ENCODE measurements at regions not wholly inside any gene's neighbourhood (a gene's known extent, or its start where the extent isn't known, plus 50 kb on each side); places are given as distances from the start of the nearest gene placed in this dataset.

- DNase-seq: no peak
- 95% methylated on average over 4 of the region's 4 CpGs for WGBS (ENCODE audit: insufficient coverage)
- Histone ChIP-seq H3K27me3 (ENCODE audit: control insufficient read depth, insufficient read depth, low read length) (no peaks in the 10 kb centered on the region), H3K4me3 (ENCODE audit: low read length) (no peak overlapping the region), H3K9me3 (replicated peaks; ENCODE audit: control insufficient read depth, low read depth, low read length) (no peaks in the 10 kb centered on the region), H3K36me3 (ENCODE audit: control insufficient read depth, insufficient read depth, low read length) (no peaks in the 10 kb centered on the region), H3K27ac (ENCODE audit: low read length) (no peak overlapping the region), H3K4me1 (ENCODE audit: control insufficient read depth, insufficient read depth, low read length) (peaks cover 25% of the 10 kb centered on the region)
Measured at GRCh38 chr20:24767623-24768100, 181.4 kb upstream of the CST7 start.

- Histone ChIP-seq H3K9me3 (replicated peaks; ENCODE audit: control insufficient read depth, low read depth, low read length) (no peaks in the 10 kb centered on the region), H3K27ac (ENCODE audit: low read length) (no peak overlapping the region), H3K4me3 (ENCODE audit: low read length) (no peak overlapping the region), H3K36me3 (ENCODE audit: control insufficient read depth, insufficient read depth, low read length) (no peaks in the 10 kb centered on the region), H3K27me3 (ENCODE audit: control insufficient read depth, insufficient read depth, low read length) (no peaks in the 10 kb centered on the region), H3K4me1 (ENCODE audit: control insufficient read depth, insufficient read depth, low read length) (peaks cover 25% of the 10 kb centered on the region)
- DNase-seq: no peak
- 35% methylated on average over 2 of the region's 4 CpGs for WGBS (ENCODE audit: insufficient coverage)
Measured at GRCh38 chr20:24768201-24768636, 180.8 kb upstream of the CST7 start.

GRCh38 chr20:24768713-24769601, 180.1 kb upstream of the CST7 start:
- WGBS (ENCODE audit: insufficient coverage): 58% methylated on average over 3 of the region's 10 CpGs
- peaks cover 27% of the 10 kb centered on the region for H3K4me1 ChIP-seq (ENCODE audit: control insufficient read depth, insufficient read depth, low read length)
- DNase-seq: peak; percentile 50
- no peaks in the 10 kb centered on the region for H3K27me3 ChIP-seq (ENCODE audit: control insufficient read depth, insufficient read depth, low read length)
- no peak overlapping the region for H3K4me3 ChIP-seq (ENCODE audit: low read length)
- peak overlapping the region; percentile 47 for H3K27ac ChIP-seq (ENCODE audit: low read length)
- H3K9me3 ChIP-seq (replicated peaks; ENCODE audit: control insufficient read depth, low read depth, low read length): no peaks in the 10 kb centered on the region
- H3K36me3 ChIP-seq (ENCODE audit: control insufficient read depth, insufficient read depth, low read length): no peaks in the 10 kb centered on the region

- peaks cover 27% of the 10 kb centered on the region for H3K4me1 ChIP-seq (ENCODE audit: control insufficient read depth, insufficient read depth, low read length)
- H3K27ac ChIP-seq (ENCODE audit: low read length): no peak overlapping the region
- no peak overlapping the region for H3K4me3 ChIP-seq (ENCODE audit: low read length)
- no peaks in the 10 kb centered on the region for H3K9me3 ChIP-seq (replicated peaks; ENCODE audit: control insufficient read depth, low read depth, low read length)
- DNase-seq: no peak
- no peaks in the 10 kb centered on the region for H3K27me3 ChIP-seq (ENCODE audit: control insufficient read depth, insufficient read depth, low read length)
- WGBS (ENCODE audit: insufficient coverage): 91% methylated on average over 17 of the region's 18 CpGs
- H3K36me3 ChIP-seq (ENCODE audit: control insufficient read depth, insufficient read depth, low read length): no peaks in the 10 kb centered on the region
Measured at GRCh38 chr20:24769878-24770627, 179.0 kb upstream of the CST7 start.

GRCh38 chr20:24770628-24771541, 178.2 kb upstream of the CST7 start:
- no peak for DNase-seq
- H3K27ac ChIP-seq (ENCODE audit: low read length): no peak overlapping the region
- no peaks in the 10 kb centered on the region for H3K27me3 ChIP-seq (ENCODE audit: control insufficient read depth, insufficient read depth, low read length)

GRCh38 chr20:24771542-24772061, 177.5 kb upstream of the CST7 start:
- DNase-seq: no peak
- Histone ChIP-seq H3K4me1 (ENCODE audit: control insufficient read depth, insufficient read depth, low read length) (peaks cover 27% of the 10 kb centered on the region), H3K4me3 (ENCODE audit: low read length) (no peak overlapping the region), H3K27ac (ENCODE audit: low read length) (no peak overlapping the region), H3K36me3 (ENCODE audit: control insufficient read depth, insufficient read depth, low read length) (no peaks in the 10 kb centered on the region), H3K9me3 (replicated peaks; ENCODE audit: control insufficient read depth, low read depth, low read length) (no peaks in the 10 kb centered on the region), H3K27me3 (ENCODE audit: control insufficient read depth, insufficient read depth, low read length) (no peaks in the 10 kb centered on the region)
- 48% methylated on average over 9 of the region's 9 CpGs for WGBS (ENCODE audit: insufficient coverage)

More at GRCh38 chr20:24770628-24771541, 178.2 kb upstream of the CST7 start:
- H3K4me3 ChIP-seq (ENCODE audit: low read length): no peak overlapping the region
- H3K36me3 ChIP-seq (ENCODE audit: control insufficient read depth, insufficient read depth, low read length): no peaks in the 10 kb centered on the region
- peaks cover 27% of the 10 kb centered on the region for H3K4me1 ChIP-seq (ENCODE audit: control insufficient read depth, insufficient read depth, low read length)
- H3K9me3 ChIP-seq (replicated peaks; ENCODE audit: control insufficient read depth, low read depth, low read length): no peaks in the 10 kb centered on the region
- 78% methylated on average over 7 of the region's 17 CpGs for WGBS (ENCODE audit: insufficient coverage)

- no peak overlapping the region for H3K27ac ChIP-seq (ENCODE audit: low read length)
- H3K36me3 ChIP-seq (ENCODE audit: control insufficient read depth, insufficient read depth, low read length): no peaks in the 10 kb centered on the region
- H3K27me3 ChIP-seq (ENCODE audit: control insufficient read depth, insufficient read depth, low read length): no peaks in the 10 kb centered on the region
- H3K4me1 ChIP-seq (ENCODE audit: control insufficient read depth, insufficient read depth, low read length): peaks cover 20% of the 10 kb centered on the region
- no peak for DNase-seq
- no peaks in the 10 kb centered on the region for H3K9me3 ChIP-seq (replicated peaks; ENCODE audit: control insufficient read depth, low read depth, low read length)
- WGBS (ENCODE audit: insufficient coverage): 54% methylated on average over 7 of the region's 10 CpGs
- H3K4me3 ChIP-seq (ENCODE audit: low read length): no peak overlapping the region
Measured at GRCh38 chr20:24772667-24773066, 176.4 kb upstream of the CST7 start.

GRCh38 chr20:24773168-24773567, 175.9 kb upstream of the CST7 start:
- Histone ChIP-seq H3K9me3 (replicated peaks; ENCODE audit: control insufficient read depth, low read depth, low read length) (no peaks in the 10 kb centered on the region), H3K4me1 (ENCODE audit: control insufficient read depth, insufficient read depth, low read length) (peaks cover 18% of the 10 kb centered on the region), H3K4me3 (ENCODE audit: low read length) (no peak overlapping the region), H3K27me3 (ENCODE audit: control insufficient read depth, insufficient read depth, low read length) (no peaks in the 10 kb centered on the region), H3K27ac (ENCODE audit: low read length) (no peak overlapping the region), H3K36me3 (ENCODE audit: control insufficient read depth, insufficient read depth, low read length) (no peaks in the 10 kb centered on the region)
- no CpG with 5 or more reads among the region's 5 CpGs for WGBS (ENCODE audit: insufficient coverage)
- peak; percentile 78 for DNase-seq

GRCh38 chr20:24773751-24774201, 175.3 kb upstream of the CST7 start:
- DNase-seq: no peak
- Histone ChIP-seq H3K27ac (ENCODE audit: low read length) (no peak overlapping the region), H3K4me3 (ENCODE audit: low read length) (no peak overlapping the region), H3K36me3 (ENCODE audit: control insufficient read depth, insufficient read depth, low read length) (no peaks in the 10 kb centered on the region), H3K4me1 (ENCODE audit: control insufficient read depth, insufficient read depth, low read length) (peaks cover 19% of the 10 kb centered on the region), H3K9me3 (replicated peaks; ENCODE audit: control insufficient read depth, low read depth, low read length) (no peaks in the 10 kb centered on the region), H3K27me3 (ENCODE audit: control insufficient read depth, insufficient read depth, low read length) (no peaks in the 10 kb centered on the region)
- WGBS (ENCODE audit: insufficient coverage): 70% methylated on average over 2 of the region's 3 CpGs
